Fibroblast of peridontal ligament (primary cell): ENCODE measurements at regions not wholly inside any gene's neighbourhood (a gene's known extent, or its start where the extent isn't known, plus 50 kb on each side); places are given as distances from the start of the nearest gene placed in this dataset.

Experiments
- DNase-seq: peaks from one replicate; pipeline ENCODE4 v3.0.0-alpha.2; 2010; ENCODE audit errors: extremely low read depth

GRCh38 chr19:28238270-28238820 lies 974.6 kb downstream of the UQCRFS1 start:
- DNase-seq, result no peak

- no peak for DNase-seq
Measured at GRCh38 chr19:28235606-28236125, 977.3 kb downstream of the UQCRFS1 start.

GRCh38 chr19:28234637-28235036 lies 978.3 kb downstream of the UQCRFS1 start:
- DNase-seq, result no peak

GRCh38 chr19:28228854-28229253 lies 984.1 kb downstream of the UQCRFS1 start:
- no peak for DNase-seq

GRCh38 chr19:28224441-28224840 lies 988.5 kb downstream of the UQCRFS1 start:
- no peak for DNase-seq

GRCh38 chr19:28221736-28222135 lies 991.2 kb downstream of the UQCRFS1 start:
- DNase-seq, result no peak

GRCh38 chr19:28218728-28219127 lies 994.2 kb downstream of the UQCRFS1 start:
- no peak for DNase-seq

GRCh38 chr19:28217022-28217421 lies 995.9 kb downstream of the UQCRFS1 start:
- DNase-seq, result no peak

GRCh38 chr19:28213470-28214082 lies 999.4 kb downstream of the UQCRFS1 start:
- DNase-seq, result no peak

GRCh38 chr19:28210886-28211285 lies 1002.1 kb downstream of the UQCRFS1 start:
- no peak for DNase-seq

- DNase-seq, result no peak
Measured at GRCh38 chr19:28208745-28209144, 1004.2 kb downstream of the UQCRFS1 start.

GRCh38 chr19:28207244-28207643 lies 1005.7 kb downstream of the UQCRFS1 start:
- DNase-seq, result no peak

- DNase-seq, result no peak
Measured at GRCh38 chr19:28201462-28201943, 1011.4 kb downstream of the UQCRFS1 start.

GRCh38 chr19:28199323-28199722 lies 1013.6 kb downstream of the UQCRFS1 start:
- DNase-seq, result no peak

GRCh38 chr19:28196961-28197360 lies 1016.0 kb downstream of the UQCRFS1 start:
- DNase-seq, result no peak

GRCh38 chr19:28196101-28196500 lies 1016.9 kb downstream of the UQCRFS1 start:
- DNase-seq, result no peak

GRCh38 chr19:28185646-28186045 lies 1027.3 kb downstream of the UQCRFS1 start:
- no peak for DNase-seq

- DNase-seq, result no peak
Measured at GRCh38 chr19:28184997-28185396, 1028.0 kb downstream of the UQCRFS1 start.

GRCh38 chr19:28176193-28176592 lies 1036.8 kb downstream of the UQCRFS1 start:
- DNase-seq, result no peak

- DNase-seq, result no peak
Measured at GRCh38 chr19:28171983-28172382, 1041.0 kb downstream of the UQCRFS1 start.

GRCh38 chr19:28170066-28170465 lies 1042.9 kb downstream of the UQCRFS1 start:
- DNase-seq, result no peak

GRCh38 chr19:28169168-28169887 lies 1043.6 kb downstream of the UQCRFS1 start:
- no peak for DNase-seq

GRCh38 chr19:28168557-28168956 lies 1044.4 kb downstream of the UQCRFS1 start:
- no peak for DNase-seq
